Peyer's patch (tissue), 4 donors: ENCODE measurements at regions not wholly inside any gene's neighbourhood (a gene's known extent, or its start where the extent isn't known, plus 50 kb on each side); places are given as distances from the start of the nearest gene placed in this dataset.

Source experiments
- DNase-seq, 3 donors: peaks; one replicate each; pipeline ENCODE4 v3.0.0-alpha.2; 2017 to 2019
- H3K27ac ChIP-seq, 4 donors: fragments of 200-600 bp; sonication (generic); one replicate each; pipeline ENCODE4 v1.5.1; 2016 to 2019
- H3K27me3 ChIP-seq, 2 donors: fragments of 200-600 bp; sonication (generic); one replicate each; pipeline ENCODE4 v1.5.1; 2019
- H3K36me3 ChIP-seq, 3 donors: fragments of 200-600 bp; sonication (generic); one replicate each; pipeline ENCODE4 v1.5.1; 2016 to 2019
- H3K4me1 ChIP-seq, 4 donors: fragments of 200-600 bp; sonication (generic); one replicate each; pipeline ENCODE4 v1.5.1; 2016 to 2019
- H3K4me3 ChIP-seq, 4 donors: fragments of 200-600 bp; sonication (generic); 1 replicate in 3 of 4; 2 replicates in 1 of 4; pipeline ENCODE4 v1.5.1; 2016 to 2019; ENCODE audit warnings: mild to moderate bottlenecking in 1 of 4
- H3K9me3 ChIP-seq, 4 donors: fragments of 200-600 bp; sonication (generic); one replicate each; pipeline ENCODE4 v1.5.1; 2016 to 2019; ENCODE audit warnings: mild to moderate bottlenecking in 1 of 4
- POLR2A ChIP-seq, 2 donors: fragments of 450-650 bp; IDR thresholded peaks; one replicate each; pipeline ENCODE4 v1.5.1; 2017; ENCODE audit warnings: antibody characterized with exemption in 2 of 2, mild to moderate bottlenecking in 2 of 2, moderate library complexity in 2 of 2
- TF ChIP-seq, protein P1 (sequence below), 6 experiments: fragments of 450-650 bp in 4 of 6; fragments of 200-600 bp in 2 of 6; sonication (generic) in 1 of 6; IDR thresholded peaks; one replicate each; pipeline ENCODE4 v1.5.1; 2017 to 2019; ENCODE audit warnings: antibody characterized with exemption in 6 of 6, mild to moderate bottlenecking in 3 of 6, moderate library complexity in 1 of 6

DNA sequence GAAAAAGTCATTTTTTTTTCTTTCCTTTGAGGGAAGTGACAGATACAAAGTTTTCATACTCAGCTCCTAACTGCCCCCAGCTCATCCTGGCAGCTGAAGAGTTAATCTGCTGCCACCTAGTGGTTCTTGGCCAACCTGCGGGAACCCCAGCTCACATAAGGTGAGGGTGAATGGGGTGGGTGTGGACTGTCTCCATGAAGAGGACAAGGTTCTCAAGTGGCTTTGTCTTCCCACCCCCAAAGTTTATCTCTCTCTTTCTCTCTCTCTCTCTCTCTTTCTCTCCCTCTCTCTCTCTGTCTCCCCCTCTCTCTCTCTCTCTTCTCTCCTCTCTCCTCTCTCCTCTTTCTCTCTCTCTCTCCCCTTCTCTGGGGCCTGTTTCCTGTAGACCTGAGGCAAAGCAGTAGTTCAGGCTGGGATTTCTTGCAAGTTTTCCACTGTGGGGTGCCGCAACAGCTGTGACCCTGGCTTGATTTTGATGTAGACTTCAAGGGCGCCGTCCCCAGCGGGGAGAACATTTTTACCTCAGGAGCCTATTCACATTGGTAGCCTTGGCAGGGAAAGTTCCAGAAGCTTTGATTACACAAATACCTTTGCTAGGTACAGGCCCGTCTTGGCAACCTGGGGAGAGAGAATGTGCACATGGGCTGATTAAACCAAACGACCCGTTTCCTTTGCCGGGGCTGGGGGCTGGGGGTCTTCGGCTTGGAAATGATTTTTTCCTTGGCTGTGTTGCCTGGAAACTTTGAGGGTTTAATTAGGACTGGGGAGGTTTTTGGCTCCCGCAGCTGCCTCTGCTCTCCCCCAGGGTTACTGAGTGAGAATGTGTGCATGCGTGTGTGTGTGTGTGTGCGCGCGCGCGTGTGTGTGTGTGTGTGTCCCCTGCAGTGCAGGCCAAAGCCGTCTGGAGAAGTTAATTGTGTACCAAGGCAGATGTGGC, 135.9 kb downstream of the TM2D1 start:
- peak; percentile 28 to 80 (median 58) for DNase-seq
- H3K36me3 ChIP-seq, result no peaks in the 10 kb centered on the region
- H3K9me3 ChIP-seq, result no peaks in the 10 kb centered on the region
- TF ChIP-seq POLR2A (IDR thresholded peaks at IDR 0.05), result no peak
- TF ChIP-seq, protein P1, sequence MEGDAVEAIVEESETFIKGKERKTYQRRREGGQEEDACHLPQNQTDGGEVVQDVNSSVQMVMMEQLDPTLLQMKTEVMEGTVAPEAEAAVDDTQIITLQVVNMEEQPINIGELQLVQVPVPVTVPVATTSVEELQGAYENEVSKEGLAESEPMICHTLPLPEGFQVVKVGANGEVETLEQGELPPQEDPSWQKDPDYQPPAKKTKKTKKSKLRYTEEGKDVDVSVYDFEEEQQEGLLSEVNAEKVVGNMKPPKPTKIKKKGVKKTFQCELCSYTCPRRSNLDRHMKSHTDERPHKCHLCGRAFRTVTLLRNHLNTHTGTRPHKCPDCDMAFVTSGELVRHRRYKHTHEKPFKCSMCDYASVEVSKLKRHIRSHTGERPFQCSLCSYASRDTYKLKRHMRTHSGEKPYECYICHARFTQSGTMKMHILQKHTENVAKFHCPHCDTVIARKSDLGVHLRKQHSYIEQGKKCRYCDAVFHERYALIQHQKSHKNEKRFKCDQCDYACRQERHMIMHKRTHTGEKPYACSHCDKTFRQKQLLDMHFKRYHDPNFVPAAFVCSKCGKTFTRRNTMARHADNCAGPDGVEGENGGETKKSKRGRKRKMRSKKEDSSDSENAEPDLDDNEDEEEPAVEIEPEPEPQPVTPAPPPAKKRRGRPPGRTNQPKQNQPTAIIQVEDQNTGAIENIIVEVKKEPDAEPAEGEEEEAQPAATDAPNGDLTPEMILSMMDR (IDR thresholded peaks at IDR 0.05), result peak in 5 of 6 experiments; percentile 8 to 79 (median 68)
- no peak overlapping the region for H3K4me3 ChIP-seq
- H3K27ac ChIP-seq, result no peak overlapping the region
- no peaks in the 10 kb centered on the region for H3K27me3 ChIP-seq
- no peaks in the 10 kb centered on the region for H3K4me1 ChIP-seq

DNA sequence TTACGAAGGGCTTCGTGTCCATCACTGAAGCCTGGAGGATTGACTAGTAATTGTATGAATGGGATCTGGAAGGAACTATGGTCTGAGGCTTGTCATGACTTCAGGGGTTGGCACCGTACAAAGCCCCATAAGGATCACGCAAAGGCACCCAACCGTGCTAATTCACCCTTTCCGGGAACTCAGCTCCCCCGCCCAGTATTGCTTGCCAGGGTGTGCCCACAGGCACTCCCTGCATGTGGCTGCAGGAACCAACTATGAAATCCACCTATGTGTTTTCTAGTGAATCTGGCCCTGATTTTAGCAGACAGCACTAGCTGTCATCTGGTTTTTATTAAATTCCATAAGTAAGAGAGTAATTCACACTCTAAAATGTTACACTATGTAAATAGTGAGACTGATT, 139.2 kb downstream of the TM2D1 start:
- Histone ChIP-seq H3K36me3 (no peaks in the 10 kb centered on the region), H3K27me3 (no peaks in the 10 kb centered on the region), H3K27ac (no peak overlapping the region), H3K4me3 (no peak overlapping the region), H3K4me1 (no peaks in the 10 kb centered on the region), H3K9me3 (no peaks in the 10 kb centered on the region)
- DNase-seq, result no peak
- no peak for TF ChIP-seq POLR2A (IDR thresholded peaks at IDR 0.05)
- TF ChIP-seq, protein P1 (IDR thresholded peaks at IDR 0.05), result no peak

DNA sequence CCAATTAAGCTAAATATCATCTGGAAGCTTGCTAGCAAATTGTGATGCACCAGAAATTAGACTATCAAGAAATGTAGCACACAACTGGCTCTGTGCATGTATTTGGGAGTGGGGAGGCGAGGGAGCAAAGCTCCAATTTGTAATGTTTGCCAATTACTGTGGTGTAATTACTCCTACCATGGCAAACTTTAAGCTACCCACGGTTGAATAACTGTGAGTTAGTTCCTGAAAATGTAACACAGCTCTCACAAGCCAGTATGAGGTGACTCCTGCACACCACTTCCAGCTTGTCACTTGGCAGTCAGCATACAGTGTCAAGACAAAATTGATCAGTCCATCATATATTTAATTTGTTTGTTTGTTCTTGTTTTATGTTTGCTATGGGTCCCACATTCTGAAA, 141.2 kb downstream of the TM2D1 start:
- H3K4me1 ChIP-seq, result no peaks in the 10 kb centered on the region
- TF ChIP-seq, protein P1 (IDR thresholded peaks at IDR 0.05), result no peak
- TF ChIP-seq POLR2A (IDR thresholded peaks at IDR 0.05), result no peak
- no peak for DNase-seq
- H3K27me3 ChIP-seq, result no peaks in the 10 kb centered on the region
- no peaks in the 10 kb centered on the region for H3K36me3 ChIP-seq
- H3K4me3 ChIP-seq, result no peak overlapping the region
- H3K27ac ChIP-seq, result no peak overlapping the region
- H3K9me3 ChIP-seq, result no peaks in the 10 kb centered on the region

DNA sequence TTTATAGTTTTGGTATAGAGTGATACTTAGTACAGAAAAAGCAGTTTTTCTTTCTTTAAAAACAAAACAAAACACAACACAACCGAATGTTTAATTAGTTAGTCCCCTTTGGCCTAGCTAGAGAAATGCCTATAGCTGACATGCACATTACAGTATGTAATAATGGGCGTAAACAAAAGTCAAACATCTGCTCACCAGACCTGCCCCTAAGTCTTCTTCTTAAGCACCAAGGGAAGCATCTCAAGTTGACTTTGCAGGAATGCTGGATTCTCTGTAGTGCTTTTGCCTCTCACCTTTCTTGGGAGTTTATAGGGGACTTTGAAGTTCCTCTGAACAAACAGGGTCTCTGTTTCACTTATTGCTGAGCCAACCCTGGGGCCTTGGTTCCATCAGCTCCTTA, 143.7 kb downstream of the TM2D1 start:
- Histone ChIP-seq H3K4me1 (no peaks in the 10 kb centered on the region), H3K27me3 (no peaks in the 10 kb centered on the region)

DNA sequence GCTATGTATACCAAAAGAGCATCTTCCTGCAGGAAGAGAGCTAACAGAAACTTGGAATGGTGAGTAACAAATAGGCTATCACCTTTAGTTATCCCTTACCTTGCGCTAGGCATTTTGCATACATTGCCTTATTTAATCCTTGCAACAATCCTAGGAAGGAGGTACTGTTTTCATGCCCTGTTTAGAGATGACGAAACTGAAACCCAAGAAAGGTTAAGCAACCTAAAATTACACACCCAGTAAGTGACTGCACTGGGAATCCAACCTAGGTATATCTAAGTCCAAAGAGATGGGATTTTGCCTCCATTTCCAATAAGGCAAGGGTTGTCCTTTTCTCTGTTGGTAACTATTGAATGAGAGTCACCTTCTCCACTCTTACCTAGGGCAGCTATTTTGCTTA, 144.5 kb downstream of the TM2D1 start:
- Histone ChIP-seq H3K27ac (no peak overlapping the region), H3K4me1 (no peaks in the 10 kb centered on the region), H3K36me3 (no peaks in the 10 kb centered on the region), H3K27me3 (no peaks in the 10 kb centered on the region), H3K9me3 (no peaks in the 10 kb centered on the region), H3K4me3 (no peak overlapping the region)
- no peak for DNase-seq
- TF ChIP-seq POLR2A (IDR thresholded peaks at IDR 0.05), result no peak

More for the DNA sequence above, 143.7 kb downstream of the TM2D1 start:
- no peak for TF ChIP-seq POLR2A (IDR thresholded peaks at IDR 0.05)
- TF ChIP-seq, protein P1 (IDR thresholded peaks at IDR 0.05), result no peak
- DNase-seq, result no peak
- Histone ChIP-seq H3K9me3 (no peaks in the 10 kb centered on the region), H3K4me3 (no peak overlapping the region), H3K27ac (no peak overlapping the region), H3K36me3 (no peaks in the 10 kb centered on the region)

DNA sequence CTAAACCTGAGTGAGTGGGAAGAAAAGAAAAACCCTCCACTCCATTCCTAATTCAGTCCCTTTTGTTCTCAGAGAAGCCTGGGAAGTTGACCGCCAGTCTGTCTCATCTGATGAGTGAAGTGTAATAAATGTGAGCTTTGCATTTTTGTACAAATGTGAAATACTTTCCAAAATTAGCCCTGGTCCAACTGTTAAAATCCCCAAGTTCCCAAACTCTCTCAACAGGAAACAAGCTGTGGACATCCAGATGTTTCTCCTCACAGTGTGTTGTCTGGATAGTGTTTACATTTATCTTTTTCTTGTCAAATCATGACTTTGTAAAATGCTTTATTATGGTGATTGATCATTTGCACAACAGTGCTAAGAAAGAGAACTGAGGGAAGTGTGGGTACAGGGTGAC, 145.1 kb downstream of the TM2D1 start:
- TF ChIP-seq, protein P1 (IDR thresholded peaks at IDR 0.05), result no peak
- no peak for TF ChIP-seq POLR2A (IDR thresholded peaks at IDR 0.05)
- no peaks in the 10 kb centered on the region for H3K9me3 ChIP-seq
- no peak for DNase-seq
- H3K27ac ChIP-seq, result no peak overlapping the region
- no peak overlapping the region for H3K4me3 ChIP-seq
- no peaks in the 10 kb centered on the region for H3K27me3 ChIP-seq
- H3K4me1 ChIP-seq, result no peaks in the 10 kb centered on the region
- H3K36me3 ChIP-seq, result no peaks in the 10 kb centered on the region
